Epithelial cell of esophagus (primary cell): ENCODE measurements at regions not wholly inside any gene's neighbourhood (a gene's known extent, or its start where the extent isn't known, plus 50 kb on each side); places are given as distances from the start of the nearest gene placed in this dataset.
A peak's percentile ranks its signal among the peaks of the same experiment; 100 is the strongest.

Experiments used
- DNase-seq: peaks from one replicate; pipeline ENCODE4 v3.0.0; 2010; ENCODE audit warnings: low read depth
- H3K4me3 ChIP-seq: 2 replicates; pipeline ENCODE4 v1.5.1; 2011; ENCODE audit warnings: mild to moderate bottlenecking, low read length, control low read depth
- CTCF ChIP-seq: IDR thresholded peaks from 2 replicates; pipeline ENCODE4 v1.5.1; 2011; ENCODE audit warnings: low read depth, mild to moderate bottlenecking, low read length, control low read depth, inconsistent platforms; ENCODE audit not compliant: insufficient read depth; ENCODE audit errors: missing control alignments

GRCh38 chr12:114254998-114255397, 150.9 kb downstream of the TBX5 start:
- no peak for TF ChIP-seq CTCF
- DNase-seq, result no peak
- no peak overlapping the region for H3K4me3 ChIP-seq

- H3K4me3 ChIP-seq, result no peak overlapping the region
- TF ChIP-seq CTCF, result no peak
- no peak for DNase-seq
These were observed 151.8 kb downstream of the TBX5 start for GRCh38 chr12:114253976-114254778.

- TF ChIP-seq CTCF, result no peak
- peak; percentile 2 for DNase-seq
- no peak overlapping the region for H3K4me3 ChIP-seq
These were observed 157.4 kb downstream of the TBX5 start for GRCh38 chr12:114248527-114248926.

GRCh38 chr12:114245555-114245954, 160.4 kb downstream of the TBX5 start:
- H3K4me3 ChIP-seq, result no peak overlapping the region
- TF ChIP-seq CTCF, result no peak

GRCh38 chr12:114241973-114242434, 163.9 kb downstream of the TBX5 start:
- no peak for DNase-seq
- no peak for TF ChIP-seq CTCF
- no peak overlapping the region for H3K4me3 ChIP-seq

More at GRCh38 chr12:114245555-114245954, 160.4 kb downstream of the TBX5 start:
- no peak for DNase-seq

- DNase-seq, result no peak
- H3K4me3 ChIP-seq, result no peak overlapping the region
- no peak for TF ChIP-seq CTCF
These were observed 165.7 kb downstream of the TBX5 start for GRCh38 chr12:114240288-114240687.

GRCh38 chr12:114238808-114239207, 167.1 kb downstream of the TBX5 start:
- no peak for DNase-seq
- H3K4me3 ChIP-seq, result no peak overlapping the region
- TF ChIP-seq CTCF, result no peak
